CD4-positive, alpha-beta T cell treated with Interleukin-17A for 4 hours (primary cell): ENCODE measurements at regions not wholly inside any gene's neighbourhood (a gene's known extent, or its start where the extent isn't known, plus 50 kb on each side); places are given as distances from the start of the nearest gene placed in this dataset.

Experiments used
- DNase-seq: peaks from one replicate; pipeline ENCODE4 v3.0.0-alpha.2; 2020; ENCODE audit warnings: mixed read lengths

GRCh38 chr7:45359776-45360175, 202.2 kb downstream of the RAMP3 start:
- no peak for DNase-seq

DNA sequence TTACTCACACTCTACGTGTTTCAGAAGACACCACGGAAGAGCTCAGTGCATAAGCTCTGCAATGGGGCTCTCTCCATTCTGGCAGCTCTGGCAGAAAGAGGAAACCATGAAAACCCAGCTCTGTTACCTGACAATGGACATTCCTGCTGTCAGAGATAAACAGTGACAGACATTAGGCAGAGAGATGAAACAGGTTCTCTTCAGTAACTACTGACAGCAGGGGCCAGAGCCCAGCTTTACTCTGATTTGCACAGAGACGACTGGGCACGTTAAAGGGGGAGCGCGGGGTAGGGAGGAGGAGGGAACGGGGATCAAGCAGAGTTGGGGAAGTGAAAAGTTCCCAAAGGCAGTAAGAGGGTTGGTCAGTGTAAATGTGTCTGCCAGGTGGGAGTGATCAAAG, 206.1 kb downstream of the RAMP3 start:
- no peak for DNase-seq

DNA sequence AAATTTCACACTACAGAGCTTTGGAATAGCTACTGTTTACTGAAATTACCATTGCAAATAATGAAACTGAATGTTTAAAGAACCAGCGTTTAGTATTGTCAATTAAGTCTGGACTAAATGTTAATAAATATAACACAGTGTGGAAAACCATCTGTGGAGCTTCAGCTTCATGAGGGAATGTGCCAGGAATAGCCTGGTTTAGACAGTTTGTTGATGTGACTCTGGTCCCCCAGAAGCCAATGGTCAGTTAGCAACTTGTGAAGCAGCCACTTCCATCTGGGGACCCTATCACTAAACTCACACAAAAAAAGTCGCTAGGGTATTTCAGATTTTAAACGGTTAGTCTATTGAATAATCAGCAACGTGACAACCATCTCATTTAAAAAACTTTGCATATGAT, 207.8 kb downstream of the RAMP3 start:
- no peak for DNase-seq

GRCh38 chr7:45366475-45366874, 207.7 kb upstream of the ADCY1 start:
- DNase-seq = no peak

DNA sequence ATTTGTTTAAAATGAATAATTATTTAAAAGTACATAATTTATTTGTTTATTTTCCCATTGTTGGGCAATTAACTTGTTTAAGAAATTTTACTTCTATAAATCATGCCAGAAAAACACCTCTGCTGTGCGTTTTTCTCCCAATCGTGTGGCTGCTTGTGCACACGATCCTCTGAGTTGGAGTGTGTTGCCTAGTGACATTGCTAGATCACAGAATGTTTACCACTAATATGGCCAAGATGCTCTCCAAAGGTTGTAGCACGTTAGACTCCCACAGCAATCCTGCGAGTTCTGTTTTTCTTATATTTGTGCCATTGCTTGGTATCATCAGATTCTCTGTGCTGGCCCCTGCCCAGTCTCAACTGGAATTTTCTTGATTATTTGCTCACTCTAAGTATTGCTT, 207.1 kb upstream of the ADCY1 start:
- no peak for DNase-seq

DNA sequence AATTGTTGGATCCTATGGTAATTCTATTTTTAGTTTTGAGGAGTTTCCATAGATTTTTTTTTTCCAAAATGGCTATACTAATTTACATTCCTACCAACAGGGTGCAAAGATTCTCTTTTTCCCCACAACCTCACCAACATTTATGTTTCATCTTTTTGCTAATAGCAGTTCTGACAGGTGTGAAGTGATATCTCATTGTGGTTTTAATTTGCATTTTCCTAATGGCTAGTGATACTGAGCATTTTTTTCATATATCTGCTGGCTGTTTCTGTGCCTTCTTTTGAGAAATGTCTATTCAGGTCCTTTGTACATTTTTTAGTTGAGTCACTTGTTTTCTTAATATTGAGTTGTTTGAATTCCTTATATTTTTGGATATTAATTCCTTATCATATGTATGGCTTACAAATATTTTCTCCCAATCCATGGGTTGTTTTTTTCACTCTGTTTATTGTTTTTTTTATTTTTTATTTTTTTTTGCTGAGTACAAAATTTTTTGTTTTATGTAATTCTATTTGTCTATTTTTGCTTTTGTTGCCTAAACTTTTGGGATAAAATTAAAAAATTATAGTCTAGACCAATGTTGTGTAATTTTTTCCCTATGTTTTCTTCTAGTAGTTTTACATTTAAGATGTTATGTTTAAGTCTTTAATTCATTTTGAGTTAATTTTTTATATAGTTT, 205.9 kb upstream of the ADCY1 start:
- no peak for DNase-seq

GRCh38 chr7:45384499-45384898, 189.7 kb upstream of the ADCY1 start:
- no peak for DNase-seq

DNA sequence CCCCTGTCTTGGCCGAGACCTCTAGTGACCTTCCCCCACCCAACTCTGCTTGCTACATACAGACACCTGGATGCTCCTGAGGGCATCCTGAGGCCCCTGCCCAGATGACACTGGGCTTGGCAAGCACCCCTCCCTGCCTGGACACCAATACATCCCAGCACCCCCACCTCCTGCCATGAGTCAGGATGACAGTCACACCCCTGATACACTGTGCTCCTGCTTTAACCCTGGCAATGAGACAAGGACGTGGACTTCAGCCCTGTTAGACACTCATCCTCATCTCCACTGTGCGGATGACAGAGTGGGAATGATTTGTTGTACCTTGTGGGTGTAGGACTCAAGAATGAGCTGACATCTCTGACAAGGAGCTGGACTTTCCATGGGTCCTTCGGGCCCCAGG, 186.3 kb upstream of the ADCY1 start:
- DNase-seq = no peak

- no peak for DNase-seq
Measured at GRCh38 chr7:45389073-45389872, 184.9 kb upstream of the ADCY1 start.

DNA sequence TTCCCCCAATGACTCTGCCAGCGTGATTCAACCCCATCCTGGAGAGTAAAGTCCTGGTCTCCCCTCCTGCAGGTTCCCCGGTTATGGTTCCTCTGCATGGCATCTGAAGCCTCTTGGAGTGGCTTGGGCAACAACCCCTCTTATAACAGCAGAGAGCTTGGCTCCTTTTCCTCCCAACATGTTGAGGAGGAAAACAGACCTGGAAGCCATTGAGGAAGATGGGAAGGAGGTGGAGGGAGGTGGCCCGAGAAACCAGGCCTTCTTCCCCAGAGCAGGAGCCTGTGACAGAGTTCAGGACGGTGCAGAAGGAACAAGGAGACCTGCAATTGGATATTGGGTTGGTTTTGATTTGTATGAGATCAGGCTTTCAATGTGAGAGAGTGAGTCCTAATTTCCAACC, 184.0 kb upstream of the ADCY1 start:
- no peak for DNase-seq

- no peak for DNase-seq
Measured at GRCh38 chr7:45390731-45391130, 183.4 kb upstream of the ADCY1 start.

- DNase-seq = no peak
Measured at GRCh38 chr7:45391618-45392451, 182.3 kb upstream of the ADCY1 start.

DNA sequence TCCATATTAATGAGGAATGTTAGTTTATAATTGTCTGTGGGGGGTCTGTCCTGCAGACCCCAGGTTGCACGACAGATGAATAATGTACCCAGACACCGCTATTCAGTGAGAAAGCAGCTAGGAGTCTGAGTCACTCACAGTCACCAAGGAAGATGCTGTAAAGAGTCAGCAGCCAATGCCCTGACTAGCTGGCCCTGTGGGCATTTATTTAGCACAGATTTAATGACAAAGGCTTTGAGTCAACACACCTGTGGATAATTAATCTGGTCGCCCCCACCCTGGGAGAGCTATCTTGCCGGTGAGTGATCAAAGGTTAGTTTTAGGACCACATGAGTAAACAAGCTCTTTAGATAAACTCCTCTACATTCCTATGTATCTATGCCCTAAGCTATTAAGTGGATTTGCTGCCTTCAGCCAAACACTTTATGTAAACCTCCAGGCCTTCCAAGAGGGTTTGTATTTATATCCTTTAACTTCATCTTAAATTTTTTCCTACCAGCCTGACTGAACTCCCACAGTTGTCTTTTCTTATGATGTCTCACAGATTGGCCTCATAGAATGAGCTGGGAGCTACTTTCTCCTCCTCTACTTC, 180.0 kb upstream of the ADCY1 start:
- DNase-seq = no peak

DNA sequence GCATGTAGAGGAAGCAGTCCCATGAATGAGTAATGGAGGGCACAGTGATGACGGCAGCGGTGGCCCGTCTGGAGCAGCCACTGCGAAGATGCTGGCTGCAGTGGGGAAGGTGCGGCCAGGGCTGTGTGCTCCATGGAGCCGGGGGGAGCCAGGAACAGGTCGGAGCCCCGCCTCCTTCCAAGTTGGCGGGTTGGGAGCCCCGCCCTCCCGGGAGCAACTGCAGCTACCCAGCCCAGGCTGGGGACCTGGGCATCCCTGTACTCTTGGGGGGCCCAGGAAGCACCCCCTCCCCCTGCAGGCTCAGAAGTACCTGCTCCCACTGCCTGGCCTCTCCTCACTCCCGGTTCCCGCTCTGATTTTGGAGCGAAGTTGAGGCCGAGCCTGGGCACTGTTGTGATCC, 175.1 kb upstream of the ADCY1 start:
- no peak for DNase-seq

GRCh38 chr7:45400680-45401079, 173.5 kb upstream of the ADCY1 start:
- DNase-seq = no peak

GRCh38 chr7:45401155-45401554, 173.0 kb upstream of the ADCY1 start:
- no peak for DNase-seq

- DNase-seq = no peak
Measured at GRCh38 chr7:45401851-45402250, 172.3 kb upstream of the ADCY1 start.

GRCh38 chr7:45402480-45403218, 171.5 kb upstream of the ADCY1 start:
- DNase-seq = no peak

GRCh38 chr7:45404622-45405021, 169.5 kb upstream of the ADCY1 start:
- no peak for DNase-seq

GRCh38 chr7:45407730-45408408, 166.3 kb upstream of the ADCY1 start:
- DNase-seq = no peak

- DNase-seq = no peak
Measured at GRCh38 chr7:45408409-45408737, 165.8 kb upstream of the ADCY1 start.

DNA sequence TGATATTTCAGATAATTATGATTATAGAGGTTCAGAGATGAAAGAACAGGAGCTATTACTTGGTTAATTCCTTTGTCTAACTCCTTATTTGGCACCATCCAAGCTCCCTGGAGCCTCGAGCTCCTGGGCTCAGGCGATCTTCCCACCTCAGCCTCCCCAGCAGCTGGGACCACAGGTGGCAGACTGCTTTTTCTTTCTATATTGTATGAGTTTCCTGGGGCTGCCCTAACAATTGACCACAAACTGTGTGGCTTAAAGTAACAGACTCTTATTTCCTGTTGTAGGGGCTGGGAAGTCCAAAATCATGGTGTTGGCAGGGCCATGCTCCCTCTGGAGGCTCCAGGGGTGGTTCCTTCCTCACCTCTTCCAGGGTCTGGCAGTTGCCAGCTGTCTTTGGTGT, 163.3 kb upstream of the ADCY1 start:
- DNase-seq = no peak
